HPDE6-E6E7 (cell line): ENCODE measurements at regions not wholly inside any gene's neighbourhood (a gene's known extent, or its start where the extent isn't known, plus 50 kb on each side); places are given as distances from the start of the nearest gene placed in this dataset.

Experiments
- DNase-seq: peaks from one replicate; pipeline ENCODE4 v3.0.0; 2011; ENCODE audit warnings: missing footprints; ENCODE audit errors: extremely low spot score

DNA sequence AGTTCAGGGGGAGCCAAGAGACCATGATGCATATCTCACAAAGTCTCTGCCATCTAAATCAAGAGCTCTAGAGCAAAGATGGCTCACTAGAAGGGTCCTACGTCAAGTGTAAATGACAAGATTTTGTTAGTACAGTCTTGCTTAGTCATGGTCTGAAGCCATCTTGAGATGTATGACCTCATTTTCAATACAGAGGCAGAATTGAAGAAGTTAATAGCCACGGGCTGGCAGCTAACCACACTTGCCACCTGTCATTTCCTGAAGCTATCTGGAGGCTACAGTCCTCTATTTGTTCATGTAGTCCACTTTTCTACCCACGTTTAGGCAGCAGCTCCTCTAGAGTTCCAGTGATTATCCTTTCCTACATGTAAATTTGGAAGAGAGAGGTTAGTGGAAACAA lies 231.7 kb upstream of the CDH12 start:
- no peak for DNase-seq

DNA sequence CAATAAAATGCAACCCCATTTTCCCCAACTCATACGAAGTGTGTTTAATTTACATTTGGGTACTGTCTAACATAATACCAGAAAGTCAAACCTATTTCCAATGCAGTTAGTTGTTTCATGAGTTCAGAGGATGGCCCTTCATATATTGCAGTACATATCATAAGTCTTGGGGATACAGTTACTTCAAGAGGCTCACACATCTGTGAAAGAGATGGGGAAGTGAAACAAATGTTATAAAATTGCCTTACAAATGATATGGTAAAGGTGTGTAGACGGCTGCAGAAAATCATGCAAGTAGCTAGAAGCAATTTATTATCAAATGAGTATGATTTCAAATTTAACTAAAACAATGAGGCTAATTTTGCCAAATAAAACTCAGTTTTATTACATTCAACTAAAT lies 219.0 kb upstream of the CDH12 start:
- no peak for DNase-seq

DNA sequence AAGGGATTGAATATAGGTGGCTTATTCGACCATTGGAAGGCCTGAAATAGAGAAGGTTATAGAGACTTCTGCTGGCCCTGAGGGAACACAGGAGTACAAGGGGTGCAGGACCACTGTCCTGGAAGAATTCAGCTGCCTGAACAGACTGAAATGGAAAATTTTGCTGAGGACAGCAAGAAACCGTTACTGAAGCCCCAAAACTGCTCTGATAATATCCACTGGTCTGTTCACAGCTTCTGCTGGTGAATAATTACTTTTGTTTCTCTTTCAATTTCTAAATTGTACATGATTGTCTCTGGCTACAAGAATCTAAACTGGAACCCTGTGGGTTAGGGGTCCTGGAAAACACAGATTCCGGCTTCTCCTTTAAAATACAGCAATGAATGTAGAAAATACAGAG lies 218.5 kb upstream of the CDH12 start:
- no peak for DNase-seq

- peak; percentile 9 for DNase-seq
Observed at GRCh38 chr5:23064710-23065109, 211.6 kb upstream of the CDH12 start.

- DNase-seq = no peak
Observed at GRCh38 chr5:23053846-23054245, 200.7 kb upstream of the CDH12 start.

GRCh38 chr5:23042226-23042625 lies 189.1 kb upstream of the CDH12 start:
- DNase-seq = no peak

DNA sequence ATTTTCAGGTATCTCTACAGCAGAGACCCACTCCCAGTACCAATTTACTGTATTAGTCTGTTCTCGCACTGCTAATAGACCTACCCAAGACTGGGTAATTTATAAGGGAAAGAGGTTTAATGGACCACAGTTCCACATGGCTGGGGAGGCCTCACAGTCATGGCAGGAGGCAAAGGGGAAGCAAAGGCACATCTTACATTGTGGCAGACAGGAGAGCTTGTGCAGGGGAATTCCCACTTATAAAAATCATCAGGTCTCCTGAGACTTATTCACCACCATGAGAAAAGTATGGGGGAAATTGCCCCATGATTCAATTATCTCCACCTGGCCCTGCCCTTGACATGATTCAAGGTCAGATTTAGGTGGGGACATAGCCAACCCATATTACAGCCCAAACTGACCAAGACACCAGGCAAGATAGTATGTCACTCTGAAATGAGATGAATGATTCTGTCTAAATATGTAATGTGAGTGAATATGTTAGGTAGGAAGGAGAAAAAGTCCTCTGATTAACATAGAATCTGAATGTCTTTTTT lies 182.5 kb upstream of the CDH12 start:
- no peak for DNase-seq

DNA sequence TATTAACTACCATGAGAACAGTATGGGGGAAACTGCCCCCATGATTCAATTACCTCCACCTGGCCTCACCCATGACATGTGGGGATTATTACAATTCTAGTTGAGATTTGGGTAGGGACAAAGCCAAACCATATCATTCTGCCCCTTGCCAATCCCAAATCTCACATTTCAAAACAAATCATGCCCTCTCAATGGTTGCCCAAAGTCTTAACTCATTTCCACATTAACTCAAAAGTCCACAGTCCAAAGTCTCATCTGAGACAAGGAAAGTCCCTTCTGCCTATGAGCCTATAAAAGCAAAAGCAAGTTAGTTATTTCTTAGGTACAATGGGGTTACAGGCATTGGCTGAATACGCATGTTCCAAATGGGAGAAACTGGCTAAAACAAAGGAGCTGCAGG lies 180.7 kb upstream of the CDH12 start:
- no peak for DNase-seq

DNA sequence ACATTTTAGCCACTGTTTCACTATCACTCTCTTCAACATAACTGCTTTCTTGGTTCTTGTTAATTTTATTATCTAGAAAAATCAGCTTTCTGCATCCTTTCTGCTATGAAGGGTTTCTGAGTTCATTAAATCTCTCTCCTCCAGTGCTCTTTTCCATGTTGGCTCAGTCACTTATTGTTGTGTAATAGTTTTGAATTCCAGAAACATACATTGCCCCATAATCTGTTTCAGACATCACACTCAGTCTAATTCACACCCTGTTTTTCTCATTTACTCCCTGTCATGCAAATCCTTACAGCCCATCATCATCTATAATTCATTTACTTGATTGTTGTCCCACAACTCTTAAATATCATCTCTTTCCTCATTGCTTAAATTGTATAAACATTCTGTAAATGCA lies 176.1 kb upstream of the CDH12 start:
- DNase-seq = no peak

DNA sequence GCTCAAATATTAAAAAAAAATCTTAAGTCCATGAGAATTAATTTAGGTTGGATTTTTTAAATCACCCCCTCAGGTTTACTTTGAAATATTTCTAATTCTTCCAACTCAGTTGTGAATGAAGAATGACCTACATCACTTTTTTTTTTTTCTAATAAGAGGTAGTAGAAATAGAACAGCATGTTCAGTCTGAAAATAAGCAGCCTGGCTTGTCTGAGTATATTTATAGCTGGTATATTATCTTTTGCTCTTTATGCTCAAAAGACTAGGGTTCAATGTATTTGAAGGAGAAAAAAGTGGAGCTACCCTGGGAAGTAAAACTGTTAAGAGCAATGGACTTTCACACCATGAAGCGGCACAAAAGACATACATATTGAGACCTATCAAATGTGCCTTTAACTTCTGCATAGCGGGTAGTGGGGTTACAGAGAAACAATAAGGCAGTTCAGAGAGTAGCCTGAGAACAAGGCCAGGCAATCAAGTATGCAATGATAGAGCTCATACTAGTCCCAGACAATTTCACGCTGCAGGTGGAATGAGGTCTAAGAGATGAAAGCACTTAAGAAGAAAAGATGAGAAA lies 175.4 kb upstream of the CDH12 start:
- DNase-seq = no peak

DNA sequence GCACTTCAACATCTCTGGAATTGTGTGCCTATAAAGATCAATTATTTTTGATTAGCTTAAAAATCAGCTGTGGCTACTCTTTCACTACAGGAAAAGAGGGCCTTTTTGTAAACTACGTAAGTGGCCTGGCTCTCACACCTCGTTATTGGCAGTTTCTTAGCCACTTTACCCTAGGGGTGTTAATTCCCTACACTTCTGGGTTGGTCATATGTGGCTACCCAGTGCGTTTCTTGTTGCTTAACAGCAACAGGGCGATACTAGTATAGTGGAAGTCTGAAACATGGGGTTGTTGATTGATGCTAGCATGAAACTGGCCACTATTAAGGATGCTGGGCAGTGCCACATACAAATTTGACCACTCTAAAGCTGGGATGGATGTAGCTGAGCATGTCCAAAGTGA lies 174.7 kb upstream of the CDH12 start:
- no peak for DNase-seq

DNA sequence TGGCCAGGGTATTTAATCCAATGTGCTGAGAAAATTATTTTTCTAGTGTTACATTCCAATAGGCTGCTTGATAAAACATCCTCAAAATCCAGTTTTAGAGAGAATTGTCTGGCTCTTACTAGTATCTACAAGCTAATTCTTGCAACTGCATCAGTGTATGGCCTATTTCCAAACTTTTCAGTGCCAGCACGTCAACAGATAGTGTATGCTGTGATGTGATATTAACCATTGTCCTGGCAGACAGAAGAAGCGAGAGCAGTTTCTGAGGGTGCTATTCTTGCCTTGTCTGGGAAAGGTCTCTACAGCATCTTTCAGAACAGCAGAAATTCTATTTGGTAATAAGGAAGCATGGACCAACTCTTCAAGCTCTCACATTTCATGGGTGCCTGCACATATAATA lies 174.2 kb upstream of the CDH12 start:
- DNase-seq = no peak

DNA sequence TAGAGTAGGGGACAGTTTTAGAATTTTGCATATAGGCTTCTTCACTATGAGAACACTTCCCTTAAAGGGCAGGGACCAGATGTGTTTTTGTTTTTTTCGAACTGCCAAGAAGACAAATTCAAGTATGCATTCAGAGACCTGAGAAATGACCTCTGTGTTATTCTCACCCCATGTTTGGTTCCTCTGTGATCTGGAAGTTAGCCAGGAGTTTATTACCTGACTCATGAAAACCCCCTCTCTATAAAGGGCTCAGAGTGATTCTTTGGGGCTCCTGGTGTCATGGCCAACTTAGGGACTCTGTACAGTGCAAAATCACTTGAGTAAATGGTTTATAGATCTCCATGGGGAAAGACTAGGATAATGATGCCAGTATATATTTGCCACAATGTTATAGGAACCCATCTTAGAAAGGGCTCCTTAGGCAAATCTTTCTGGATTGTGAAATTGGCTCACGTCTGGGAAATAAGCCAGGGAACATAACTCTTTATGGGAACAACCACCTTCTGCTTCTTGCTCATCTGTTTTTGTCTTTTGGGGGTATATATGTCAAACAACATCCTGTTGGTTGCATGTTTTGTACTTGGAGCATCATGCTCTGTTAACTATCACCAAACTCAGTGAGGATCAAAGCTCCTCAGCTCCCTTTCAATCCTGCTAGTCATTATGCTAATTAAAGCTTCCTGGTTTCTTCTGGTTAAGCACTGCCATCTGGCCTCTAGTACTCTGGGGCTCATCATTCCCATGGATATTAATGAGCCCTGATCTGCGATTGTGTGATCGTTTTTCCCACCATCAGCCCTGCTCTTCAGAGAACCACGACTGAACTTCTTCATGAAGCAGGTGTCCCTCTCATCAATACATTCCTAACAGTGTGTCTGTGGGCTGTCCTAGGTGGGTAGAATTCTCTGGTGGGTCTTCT lies 173.4 kb upstream of the CDH12 start:
- DNase-seq = no peak

DNA sequence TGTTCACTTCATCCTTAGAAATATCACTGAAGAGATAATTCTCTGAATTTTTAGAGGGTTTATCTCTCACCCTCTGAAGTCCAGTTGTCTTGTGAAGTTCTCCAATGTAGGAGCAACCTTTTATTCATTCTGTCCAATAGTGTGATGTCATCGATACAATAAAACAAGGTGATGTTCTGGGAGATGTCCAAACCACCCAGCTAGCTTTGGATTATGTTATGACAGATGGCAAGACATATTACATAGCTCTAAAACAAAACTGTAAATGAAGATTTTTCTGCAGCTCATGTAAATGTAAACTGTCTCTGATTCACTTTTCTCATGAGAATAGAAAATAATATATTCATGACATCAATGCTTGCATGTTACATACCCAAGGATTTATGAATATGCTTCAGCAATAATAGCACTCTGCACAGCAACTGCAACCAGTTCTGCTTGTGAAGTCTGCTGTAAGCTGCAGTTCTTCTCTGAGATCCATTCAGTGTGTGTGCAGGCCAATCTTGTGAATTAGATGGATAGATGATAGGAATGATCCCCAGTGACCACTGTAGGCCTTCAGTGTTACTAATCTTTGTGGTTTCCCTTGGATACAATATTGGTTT lies 172.6 kb upstream of the CDH12 start:
- no peak for DNase-seq

GRCh38 chr5:23024470-23024869 lies 171.3 kb upstream of the CDH12 start:
- DNase-seq = no peak

GRCh38 chr5:23014825-23015224 lies 161.7 kb upstream of the CDH12 start:
- no peak for DNase-seq

- no peak for DNase-seq
Observed at GRCh38 chr5:23014266-23014665, 161.1 kb upstream of the CDH12 start.

DNA sequence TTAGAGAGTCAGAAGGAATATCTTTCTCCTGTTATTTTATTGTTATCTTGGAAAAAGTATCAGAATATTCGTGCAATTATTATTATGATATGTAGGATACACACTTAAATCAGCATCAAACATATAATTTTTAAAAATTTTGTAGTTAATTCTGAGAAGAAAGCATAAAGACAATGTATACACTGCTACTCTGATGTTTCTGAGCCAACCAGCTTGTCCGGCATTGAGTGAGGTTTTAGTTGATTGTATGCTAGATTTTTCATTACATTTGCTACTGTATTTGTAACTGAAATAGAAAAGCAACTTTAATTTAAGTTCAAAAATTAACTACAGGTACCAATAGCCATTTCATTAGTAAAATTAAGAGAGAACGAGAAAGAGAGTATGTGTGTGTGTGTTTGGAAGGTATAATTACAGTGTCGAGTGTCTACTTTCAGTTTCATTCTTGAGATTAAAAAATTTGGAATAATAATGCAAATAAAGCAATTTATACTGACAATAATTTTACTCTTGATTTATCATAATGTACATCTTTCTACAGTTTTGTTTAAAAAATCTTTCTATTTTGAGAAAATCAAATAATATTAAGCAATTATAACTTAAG lies 160.4 kb upstream of the CDH12 start:
- no peak for DNase-seq

DNA sequence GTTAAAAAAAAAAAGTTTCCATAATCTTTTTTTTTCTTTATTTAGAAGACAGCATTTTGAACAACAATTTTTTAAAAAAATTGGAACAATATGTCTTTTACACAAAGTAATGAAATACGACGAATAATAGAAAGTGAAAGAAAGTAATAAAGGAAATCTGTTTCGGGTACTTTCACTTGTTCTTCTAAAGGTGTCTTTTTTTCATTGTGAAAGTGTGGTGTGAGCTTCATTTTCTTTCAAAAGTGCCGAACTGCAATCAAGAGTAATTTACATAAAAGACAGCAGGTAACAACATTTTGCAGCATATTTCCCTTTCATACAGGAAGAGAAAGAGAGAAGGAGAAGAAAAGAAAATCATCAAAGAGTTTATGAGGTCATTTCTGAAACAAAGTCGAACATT lies 159.7 kb upstream of the CDH12 start:
- DNase-seq = no peak

DNA sequence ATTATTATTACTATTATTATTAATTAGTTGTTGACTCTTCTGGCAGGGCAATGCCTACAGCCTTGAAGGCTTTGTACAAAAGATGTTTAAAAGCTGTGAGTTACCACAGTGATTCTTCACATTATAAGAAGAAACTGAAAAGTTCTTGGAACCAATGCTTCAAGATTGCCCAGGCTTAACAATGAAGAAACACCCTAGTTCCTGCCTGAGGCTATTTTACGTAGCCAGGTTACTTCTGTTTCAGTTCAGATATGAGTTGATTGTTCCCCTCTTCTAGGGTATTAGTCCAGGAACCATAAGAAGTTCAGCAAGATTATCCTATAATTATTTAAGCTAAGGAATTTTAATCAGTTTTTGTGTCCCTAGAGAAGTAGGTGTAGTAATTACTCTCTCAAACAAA lies 154.6 kb upstream of the CDH12 start:
- no peak for DNase-seq

DNA sequence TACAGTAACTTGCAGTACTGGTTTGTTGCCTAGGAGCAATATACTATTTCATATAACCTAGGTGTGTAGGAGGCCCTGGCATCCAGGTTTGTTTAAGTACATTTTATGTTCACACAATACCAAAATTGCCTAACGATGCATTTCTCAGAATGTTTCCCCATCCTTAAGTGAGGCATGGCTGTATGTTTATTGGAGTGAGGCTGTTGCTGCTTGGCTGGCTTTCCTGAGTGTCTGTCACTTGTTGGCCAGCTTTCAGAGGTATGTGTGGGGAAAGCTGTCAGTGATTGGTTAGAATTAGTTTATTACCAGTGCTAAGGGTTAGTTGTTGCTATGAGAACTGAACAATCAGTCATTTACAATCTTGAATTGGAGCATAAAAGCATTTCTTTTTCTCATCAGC lies 154.1 kb upstream of the CDH12 start:
- DNase-seq = no peak

- DNase-seq = no peak
Observed at GRCh38 chr5:23001120-23001519, 148.0 kb upstream of the CDH12 start.
